T-helper 1 cell (primary cell): ENCODE measurements at regions not wholly inside any gene's neighbourhood (a gene's known extent, or its start where the extent isn't known, plus 50 kb on each side); places are given as distances from the start of the nearest gene placed in this dataset.

Source experiments
- DNase-seq, 5 donors: peaks; one replicate each; pipeline ENCODE4 v3.0.0-alpha.2; 2012 to 2020

DNA sequence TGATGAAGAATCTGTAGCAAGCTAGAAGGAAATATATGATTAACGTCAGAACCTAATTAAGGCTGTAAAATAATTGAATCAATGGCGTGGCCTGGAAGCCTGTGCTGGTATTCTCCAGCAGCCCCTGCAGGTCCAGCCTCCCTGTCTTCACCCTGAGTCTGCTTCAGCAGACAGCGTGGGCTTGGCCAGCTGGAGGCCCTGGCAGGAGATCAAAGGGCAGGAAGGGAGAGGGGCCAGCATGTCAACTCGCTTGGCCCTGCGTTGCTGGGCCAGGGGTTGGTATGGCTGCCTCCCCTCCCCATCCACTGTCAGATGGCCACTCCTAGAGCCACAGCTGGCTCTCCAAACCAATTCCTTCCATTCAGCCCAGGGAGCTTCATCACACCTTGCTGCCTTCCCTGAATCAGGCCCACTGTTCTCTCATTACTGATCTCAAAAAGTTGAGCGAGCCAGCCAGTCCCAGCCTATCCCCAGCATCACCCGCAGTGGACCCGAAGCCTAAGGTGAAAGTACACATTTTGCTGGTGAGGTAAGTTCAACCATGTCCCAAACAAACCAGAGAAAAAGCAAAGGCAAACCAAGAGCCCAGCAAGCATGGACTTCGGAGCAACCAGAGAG is 228.4 kb upstream of the AGAP1 start:
- DNase-seq: no peak

DNA sequence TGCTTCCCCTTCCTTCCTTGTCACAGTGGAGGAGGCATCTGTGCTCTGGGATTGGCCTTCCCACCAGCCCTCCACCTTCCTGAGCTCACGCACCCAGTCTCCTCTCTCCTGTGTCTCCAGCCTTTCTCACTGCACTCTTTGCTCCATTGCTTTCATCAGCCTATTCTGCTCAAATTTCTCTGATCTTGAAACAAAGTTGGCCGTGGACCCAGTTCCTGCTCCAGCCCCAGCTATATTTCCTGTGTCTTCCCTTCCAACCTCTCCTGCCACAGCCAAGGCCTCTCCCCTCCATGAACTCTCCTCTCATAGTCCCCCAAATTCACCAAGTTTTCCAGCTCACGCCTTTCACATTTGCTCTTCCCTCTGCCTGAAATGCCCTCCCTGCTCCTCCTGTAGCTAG is 226.6 kb upstream of the AGAP1 start:
- no peak for DNase-seq

DNA sequence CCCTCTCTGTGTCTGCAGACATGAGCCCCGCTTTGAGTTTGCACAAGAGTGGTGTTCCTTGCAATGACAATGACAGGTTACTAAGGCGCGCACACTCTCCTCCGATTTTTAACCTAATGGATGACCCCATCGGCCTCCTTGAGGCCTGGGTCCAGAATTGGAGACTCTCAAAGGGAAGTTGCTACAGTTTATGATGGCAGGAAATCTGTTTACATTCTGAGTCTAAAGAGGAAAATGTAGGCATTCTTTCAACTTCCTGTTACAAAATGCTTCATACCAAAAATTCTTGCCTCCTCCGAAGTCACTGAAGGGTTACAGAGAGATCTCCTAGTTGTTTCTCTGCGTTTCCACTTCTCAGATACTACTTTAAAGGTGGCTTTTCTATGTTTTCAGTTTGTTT is 225.3 kb upstream of the AGAP1 start:
- DNase-seq: no peak

DNA sequence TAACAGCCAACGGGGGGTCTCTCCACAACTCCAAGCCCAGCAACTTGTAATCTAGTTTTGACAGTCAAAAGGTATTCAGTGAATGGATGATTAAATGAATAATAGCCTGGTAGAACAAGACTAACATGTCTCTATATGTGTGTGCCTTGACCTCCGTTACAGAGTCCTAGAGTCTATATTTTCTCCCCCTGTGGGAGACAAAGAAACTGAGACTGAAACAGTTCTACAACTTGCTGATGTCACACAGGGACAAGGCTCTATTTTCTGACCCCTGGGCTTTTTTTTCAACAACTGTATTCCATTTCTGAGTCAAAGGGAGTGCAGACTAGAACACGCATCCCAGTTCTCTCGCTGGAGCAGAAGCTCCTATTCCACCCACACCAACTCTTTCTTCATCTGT is 223.6 kb upstream of the AGAP1 start:
- DNase-seq: no peak

DNA sequence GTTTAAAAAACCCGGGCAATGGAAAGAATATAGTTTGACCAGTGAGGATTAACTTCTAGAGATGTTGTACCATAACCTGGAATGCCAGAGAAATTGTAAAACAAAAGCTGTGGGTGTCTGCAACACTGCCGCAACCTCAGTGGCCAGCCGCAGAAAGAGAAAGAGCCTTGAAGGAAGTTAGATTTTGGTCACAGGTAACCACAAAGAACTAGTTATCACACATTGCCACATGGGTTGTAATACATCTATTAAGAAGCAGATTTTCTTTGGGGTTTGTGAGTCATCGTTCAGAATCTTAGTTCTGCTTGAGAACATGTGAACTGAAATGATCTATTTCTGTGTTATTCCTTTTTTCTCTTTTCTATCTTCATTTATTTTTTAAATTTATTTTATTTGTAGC is 222.9 kb upstream of the AGAP1 start:
- peak in 2 of 5 donors; percentile 5 to 67 for DNase-seq

DNA sequence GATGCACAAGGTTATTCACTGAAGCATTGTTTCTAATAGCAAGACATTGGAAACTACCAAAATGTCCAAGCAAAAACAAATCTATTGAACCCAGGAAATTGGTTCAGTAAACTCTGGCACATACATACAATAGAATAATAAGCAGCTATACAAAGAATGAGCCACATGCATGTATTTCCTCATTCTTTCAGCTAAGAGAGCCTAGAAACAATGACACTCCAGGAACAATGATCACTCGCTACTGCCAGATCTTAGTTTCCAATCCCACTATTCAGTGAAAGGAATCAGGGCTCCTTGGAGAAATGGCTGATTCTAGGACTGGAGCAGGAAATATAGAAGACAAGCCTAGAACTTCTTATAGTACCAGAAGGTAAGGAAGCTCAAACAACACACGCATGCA is 221.9 kb upstream of the AGAP1 start:
- no peak for DNase-seq

DNA sequence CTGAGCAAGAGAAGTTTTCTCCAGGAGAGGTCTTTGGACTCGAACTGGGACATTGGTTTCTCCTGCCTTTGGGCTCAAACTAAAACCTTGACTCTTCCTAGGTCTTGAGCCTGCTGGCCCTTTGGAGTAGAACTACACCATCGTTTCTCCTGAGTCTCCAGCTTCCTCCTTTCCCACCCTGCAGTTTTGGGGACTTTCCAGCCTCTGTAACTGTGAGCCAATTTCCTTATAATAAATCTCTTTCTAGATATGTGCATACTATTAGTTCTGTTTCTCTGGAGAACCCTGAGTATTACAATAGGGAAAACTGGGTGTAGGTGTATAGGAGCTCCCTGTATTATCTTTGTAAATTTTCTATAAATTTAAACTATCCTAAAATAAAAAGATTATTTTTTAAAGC is 219.8 kb upstream of the AGAP1 start:
- no peak for DNase-seq

DNA sequence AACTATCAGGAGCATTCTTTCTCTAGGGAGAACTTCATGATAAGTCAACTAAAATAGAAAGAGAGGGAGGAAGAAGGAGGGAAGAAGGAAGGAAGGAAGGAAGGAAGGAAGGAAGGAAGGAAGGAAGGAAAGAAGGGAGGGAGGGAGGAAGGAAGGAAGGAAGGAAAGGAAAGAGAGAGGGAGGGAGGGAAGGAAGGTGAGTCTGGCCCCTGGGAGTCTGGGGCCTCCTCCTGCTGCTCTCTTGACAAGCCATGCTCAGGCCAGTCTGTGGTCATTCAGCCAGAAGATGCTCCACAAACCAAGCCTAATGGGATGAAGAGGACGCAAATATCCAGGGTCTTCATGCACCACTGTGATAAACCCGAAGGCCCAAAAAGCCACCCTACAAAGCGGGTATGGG is 216.4 kb upstream of the AGAP1 start:
- no peak for DNase-seq

DNA sequence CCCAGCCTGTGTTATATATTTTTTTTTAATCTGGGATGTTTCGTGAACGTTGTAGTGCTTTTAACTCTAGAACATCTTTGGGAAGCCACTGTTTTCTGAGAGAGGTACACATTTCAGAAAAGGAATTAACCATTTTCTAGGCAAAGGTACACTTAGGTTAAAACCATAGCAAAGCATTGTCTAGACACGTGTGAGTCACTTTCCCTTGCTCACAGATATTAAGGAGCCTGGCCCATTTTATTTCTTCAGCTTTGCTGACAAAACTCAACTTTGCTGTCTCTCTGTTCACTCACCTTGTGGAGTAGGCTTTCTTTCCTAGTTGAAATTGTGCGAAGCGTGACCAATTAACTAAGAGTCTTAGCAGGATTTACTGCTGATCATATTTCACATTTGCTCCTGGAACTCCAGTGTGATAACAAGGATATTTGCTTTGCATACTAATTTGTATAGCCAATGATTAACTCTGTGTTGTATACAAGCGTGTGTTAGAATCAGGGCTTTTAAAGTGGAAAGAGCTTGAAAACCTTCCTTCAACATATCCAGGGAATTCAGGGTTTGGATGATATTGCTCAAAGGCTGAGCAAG is 215.0 kb upstream of the AGAP1 start:
- no peak for DNase-seq

DNA sequence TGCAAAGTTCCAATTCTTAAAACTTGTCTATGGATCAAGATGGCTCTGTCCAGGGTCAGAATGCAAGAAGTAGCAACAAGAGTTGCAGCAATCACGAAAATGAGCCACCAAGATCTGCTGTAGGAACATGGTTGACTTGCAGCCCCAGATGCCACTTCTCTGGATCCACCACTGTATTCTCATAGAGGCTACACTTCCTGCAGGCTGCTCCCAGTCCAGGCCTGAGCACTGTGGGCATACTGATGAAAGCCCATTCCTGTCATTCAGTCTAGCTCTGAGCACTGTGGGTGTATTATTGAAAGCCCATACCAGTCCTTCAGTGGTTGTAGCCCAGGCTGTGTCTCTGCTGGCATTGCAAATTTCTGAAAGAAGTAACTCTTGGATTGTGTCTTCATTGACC is 213.9 kb upstream of the AGAP1 start:
- no peak for DNase-seq

DNA sequence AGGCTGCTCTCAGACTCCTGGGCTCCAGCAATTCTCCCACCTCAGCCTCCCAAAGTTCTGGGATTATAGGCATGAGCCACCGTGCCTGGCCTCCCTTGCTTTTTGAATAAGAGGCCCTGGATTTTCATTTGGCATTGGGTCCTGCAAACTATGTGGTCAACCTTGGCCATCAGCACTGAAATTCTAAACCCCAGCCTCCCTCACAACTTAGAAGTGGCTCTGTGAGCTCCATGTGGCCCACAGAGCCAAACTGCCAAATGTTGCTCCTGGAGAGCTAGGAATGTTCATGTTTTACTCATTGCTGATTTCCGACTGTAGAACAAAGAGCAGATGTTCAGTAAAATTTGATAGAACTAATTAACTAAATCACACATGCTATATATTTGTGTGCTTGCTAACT is 210.6 kb upstream of the AGAP1 start:
- no peak for DNase-seq

DNA sequence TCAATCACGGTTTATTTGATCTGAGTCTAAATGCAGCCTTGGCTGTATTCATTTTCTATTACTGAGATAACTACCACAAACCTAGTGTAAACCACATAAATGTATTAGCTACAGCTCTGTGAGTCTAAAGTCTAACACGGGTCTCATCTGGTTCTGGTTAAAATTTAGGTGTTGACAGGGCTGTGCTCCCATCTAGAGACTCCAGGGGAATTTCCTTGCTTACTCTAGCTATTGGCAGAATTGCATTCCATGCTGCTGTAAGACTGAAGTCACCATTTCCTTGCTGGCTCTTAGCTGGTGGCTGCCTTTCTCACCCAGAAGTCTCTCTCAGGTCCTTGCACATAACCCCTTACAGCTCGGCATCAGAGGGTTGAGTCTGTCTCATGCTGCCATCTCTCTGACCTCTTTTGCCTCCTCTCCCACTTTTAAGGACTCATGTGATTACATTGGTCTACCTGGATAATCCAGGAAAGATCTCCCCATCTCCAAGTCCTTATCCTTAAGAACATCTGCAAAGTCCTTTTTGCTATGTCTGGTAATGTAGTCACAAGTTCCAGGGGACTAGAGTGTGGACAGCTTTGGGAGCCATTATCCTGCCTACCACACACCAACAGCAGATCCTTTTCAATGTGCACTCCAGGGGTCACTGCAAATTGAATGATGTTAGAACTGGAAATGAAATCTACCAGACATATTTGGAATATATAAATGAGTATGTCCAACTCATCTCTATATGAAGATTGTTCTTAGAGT is 207.0 kb upstream of the AGAP1 start:
- DNase-seq: no peak

DNA sequence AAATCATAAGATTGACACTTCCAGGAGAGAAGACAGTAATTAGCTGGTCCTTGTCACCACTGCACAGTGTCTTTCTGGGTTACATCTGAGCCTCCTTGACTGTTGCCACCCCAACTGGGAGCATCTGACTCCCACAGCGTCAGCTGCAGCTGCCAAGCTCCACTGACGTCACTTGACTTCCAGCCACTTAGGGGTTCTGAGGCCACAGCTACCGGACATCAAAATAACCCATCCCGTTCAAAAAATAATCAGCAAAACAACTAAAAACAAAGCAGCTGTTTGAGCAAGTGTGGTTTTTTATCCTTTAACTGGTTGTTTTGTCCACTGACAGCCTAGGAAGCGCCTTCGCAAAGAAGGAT is 206.5 kb upstream of the AGAP1 start:
- no peak for DNase-seq

DNA sequence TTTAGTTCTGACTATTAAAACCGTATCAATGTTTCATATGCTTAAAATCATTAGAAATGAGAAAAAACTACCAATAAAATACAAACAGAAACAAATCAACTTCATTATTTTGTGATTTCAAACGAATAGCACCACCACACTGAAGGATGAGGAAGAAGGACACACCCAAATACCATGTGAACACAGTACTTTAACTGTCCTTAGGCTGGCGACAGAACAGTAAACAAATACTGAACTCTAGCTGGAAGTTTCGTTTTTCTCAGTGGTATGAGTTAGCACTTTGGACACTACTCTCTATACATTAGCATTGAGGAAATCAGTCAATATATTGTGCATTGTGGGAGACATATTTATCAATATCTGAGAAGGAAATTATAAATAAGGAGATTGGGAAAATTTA is 202.4 kb upstream of the AGAP1 start:
- DNase-seq: no peak

DNA sequence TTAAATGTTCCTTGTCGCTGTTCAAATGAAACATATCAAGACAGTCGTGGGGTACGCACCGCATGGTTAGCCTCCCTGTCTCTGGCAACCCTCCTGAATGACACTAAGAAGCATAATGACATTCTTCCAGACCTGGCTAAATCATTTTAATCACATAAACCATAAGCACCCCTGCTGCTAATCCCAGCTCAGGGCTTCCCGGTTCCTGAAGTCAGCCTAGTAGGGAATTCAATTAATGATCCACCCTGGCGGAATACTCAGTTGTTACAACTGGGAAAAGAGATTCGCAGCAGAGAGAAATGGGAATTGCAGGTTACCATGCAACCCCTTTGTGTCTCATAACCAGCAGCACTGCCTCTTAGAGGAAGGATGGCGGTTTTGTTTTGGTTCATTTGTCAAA is 200.8 kb upstream of the AGAP1 start:
- no peak for DNase-seq

DNA sequence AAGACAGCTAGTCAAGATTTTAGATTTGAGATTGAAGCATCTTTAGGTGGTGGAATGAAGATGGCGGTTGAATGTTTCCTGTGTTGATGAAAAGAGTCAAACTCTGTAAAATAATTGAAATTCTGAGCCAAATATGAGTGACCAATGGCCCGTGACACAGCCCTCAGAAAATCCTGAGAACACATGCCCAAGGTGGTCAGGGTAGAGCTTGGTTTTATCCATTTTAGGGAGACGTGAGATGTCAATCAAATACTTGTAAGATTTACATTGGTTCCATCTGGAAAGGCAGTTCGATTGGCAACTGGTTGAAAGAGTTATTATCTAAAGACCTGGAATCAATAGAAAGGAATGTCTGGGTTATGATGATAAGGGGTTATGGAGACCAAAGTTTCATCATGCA is 198.0 kb upstream of the AGAP1 start:
- DNase-seq: no peak

DNA sequence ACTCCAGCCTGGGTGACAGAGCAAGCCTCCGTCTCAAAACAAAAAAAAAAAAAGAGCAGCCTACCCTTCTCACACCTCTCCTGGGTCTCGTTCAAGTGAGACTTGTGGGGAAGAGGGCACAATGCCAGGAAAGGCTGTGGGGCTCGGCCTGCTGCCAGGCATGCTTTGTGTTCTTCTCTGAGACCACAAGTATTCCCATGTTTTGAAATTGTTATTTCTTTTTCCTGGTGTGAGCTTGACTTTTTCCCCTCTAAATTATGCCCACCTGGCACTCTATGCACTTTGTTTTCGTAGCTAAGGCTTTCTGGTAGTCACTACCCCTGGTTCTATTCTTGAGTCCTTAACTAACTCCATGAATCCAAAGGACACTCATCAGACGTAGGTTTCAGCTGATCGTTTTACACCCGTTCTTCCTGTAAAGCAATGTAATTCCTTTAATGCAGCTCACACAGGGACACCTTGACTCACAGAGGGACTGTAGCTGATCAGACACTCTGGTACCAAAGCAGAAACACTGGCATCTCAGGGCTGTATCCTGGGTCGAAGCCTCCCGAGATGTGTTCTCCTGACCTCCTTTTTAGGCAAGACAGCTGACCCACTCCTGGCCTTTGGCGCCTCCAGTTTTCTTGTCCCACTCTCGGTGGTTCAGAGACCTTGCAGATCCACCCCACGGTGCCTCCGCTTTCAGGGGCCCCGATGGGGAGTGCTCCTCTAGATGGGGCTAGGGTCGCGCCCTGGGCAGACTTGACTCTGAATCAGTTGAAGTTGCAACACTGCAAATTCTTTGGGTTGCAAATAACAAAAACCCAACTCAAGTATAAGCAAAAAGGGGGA is 193.3 kb upstream of the AGAP1 start:
- DNase-seq: no peak

DNA sequence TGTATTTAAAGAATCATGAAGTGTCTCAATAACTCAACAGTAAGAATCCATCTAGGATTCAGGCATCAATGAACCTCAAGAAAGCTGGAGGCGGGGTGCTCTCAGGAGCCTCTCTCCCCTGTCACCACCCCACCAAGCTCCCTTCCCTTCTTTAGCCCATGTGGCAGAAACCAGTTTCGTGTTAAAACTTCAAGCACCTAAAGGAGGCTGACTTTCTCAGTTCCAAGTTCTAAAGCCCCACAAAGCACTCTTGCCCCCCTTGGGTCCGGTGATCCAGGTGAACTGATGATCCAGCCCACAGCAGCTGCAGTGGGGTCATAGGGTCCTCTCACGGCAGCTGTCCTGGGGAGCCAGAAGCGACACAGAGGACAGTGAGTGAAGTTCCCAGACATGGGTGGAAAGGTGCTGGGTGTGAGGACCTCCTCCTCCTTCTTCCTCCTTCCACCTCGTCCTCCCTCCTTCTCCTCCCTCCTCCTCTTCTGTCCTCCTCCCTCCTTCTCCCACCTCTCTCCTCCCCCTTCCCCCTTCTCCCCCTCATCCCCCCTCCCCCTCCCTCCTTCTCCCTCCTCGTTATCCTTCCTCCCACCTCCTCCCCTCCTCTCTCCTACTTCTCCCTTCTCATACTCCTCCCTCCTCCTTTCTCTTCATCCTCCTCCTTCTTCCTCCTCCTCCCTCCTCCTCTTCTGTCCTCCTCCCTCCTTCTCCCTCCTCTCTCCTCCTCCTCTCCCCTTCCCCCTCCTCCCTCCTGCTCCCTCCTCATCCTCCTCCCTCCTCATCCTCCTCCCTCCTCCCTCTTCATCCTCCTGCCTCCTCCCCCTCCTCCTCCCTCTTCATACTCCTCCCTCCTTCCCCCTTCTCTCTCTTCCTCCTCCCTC is 192.4 kb upstream of the AGAP1 start:
- DNase-seq: no peak

DNA sequence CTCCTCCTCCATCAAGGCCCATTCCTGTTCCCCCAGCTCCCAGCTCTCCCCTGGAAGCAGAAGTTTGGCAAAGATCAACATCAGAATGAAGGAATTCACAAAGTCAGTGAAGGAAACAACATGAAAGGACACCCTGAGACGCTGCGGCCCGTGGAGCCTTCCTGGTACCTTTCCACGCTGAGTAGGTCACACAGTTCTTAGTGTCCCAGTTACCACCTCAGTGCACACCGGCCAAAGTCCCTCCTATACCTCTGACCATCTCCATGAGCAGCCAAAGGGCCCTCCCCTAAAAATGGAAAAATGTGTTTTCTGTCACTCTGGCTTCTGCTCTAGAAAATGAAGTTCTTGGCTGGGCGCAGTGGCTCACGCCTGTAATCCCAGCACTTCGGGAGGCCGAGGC is 191.6 kb upstream of the AGAP1 start:
- DNase-seq: no peak

DNA sequence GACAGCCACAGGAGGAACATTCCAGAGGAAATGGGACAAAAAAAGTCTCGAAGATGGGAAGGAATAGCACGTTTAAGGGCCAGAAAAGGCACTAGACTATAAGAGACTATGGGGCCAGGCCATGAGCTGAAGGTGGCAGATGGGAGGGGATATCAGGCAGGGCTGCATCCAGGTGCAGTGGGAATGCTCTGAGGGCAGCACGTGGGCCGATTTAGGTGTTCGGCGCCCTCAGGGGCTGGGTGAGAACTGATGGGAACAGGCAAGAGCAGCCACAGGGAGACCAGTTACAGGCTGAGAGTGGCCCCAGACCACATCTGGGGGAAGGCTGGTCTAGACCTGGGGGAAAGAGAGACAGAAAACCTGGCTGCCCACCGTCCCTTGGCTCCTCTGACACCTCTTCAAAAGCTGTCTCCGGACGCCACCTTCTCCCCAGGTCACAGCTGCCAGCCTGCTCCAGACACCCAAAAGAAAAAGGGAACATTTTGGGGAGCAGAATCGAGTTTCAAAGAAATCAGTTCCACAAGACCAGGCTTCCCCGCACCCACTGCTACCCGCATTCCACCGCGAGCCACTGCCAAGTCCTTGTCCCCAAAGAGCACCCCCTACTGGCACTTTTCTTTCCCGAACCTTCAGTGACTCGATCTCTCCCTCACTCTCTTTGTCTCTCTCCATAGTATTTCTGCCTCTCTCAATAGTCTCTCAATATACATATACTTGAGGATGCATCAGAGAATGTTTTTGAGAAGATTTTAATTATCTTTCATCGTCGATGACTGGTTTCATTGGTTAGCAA is 190.1 kb upstream of the AGAP1 start:
- DNase-seq: no peak

DNA sequence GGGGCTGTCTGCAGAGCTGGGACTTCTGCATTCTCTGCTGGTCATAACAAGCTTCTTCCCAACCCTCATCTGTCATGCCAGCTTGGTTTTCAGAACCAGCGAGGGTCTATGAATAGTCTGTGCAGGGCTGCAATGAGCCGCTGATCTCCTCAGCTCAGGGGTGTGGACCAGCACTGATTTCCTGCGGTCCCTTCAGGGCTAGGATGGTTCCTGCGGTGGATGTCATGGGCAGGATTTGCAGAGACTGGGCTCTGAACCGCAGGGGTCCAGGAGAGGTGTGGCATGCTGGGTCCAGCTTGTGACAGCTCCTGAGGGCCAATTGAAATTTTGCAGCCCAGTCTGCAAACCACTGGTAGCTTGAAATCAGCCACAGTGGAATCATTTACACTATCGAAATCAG is 188.2 kb upstream of the AGAP1 start:
- DNase-seq: no peak

DNA sequence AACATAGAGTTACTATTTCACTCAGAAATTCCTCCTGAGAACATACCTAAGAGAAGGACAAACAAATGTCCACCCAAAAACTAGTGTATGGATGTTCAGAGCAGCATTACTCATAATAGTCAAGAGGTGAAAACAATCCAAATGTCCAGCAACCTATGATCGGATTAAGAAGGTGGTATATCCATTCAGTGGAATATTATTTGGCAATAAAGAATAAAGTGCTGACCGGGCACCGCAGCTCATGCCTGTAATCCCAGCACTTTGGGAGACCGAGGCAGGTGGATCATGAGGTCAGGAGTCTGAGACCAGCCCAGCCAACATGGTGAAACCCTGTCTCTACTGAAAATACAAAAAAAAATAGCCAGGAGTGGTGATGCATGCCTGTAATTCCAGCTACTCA is 182.8 kb upstream of the AGAP1 start:
- DNase-seq: no peak
